Ishikawa (cell line): ENCODE measurements at regions not wholly inside any gene's neighbourhood (a gene's known extent, or its start where the extent isn't known, plus 50 kb on each side); places are given as distances from the start of the nearest gene placed in this dataset.

ENCODE experiments used
- CEBPB ChIP-seq: IDR thresholded peaks from 2 replicates; pipeline ENCODE4 v1.6.1; 2012
- CREB1 ChIP-seq: IDR thresholded peaks from 2 replicates; pipeline ENCODE4 v1.6.1; 2012; ENCODE audit warnings: low read depth
- EGR1 ChIP-seq: IDR thresholded peaks from 2 replicates; pipeline ENCODE4 v1.6.1; 2012
- EP300 ChIP-seq: IDR thresholded peaks from 2 replicates; pipeline ENCODE4 v1.6.1; 2012; ENCODE audit warnings: borderline replicate concordance
- FOXM1 ChIP-seq: IDR thresholded peaks from 2 replicates; pipeline ENCODE4 v1.6.1; 2012; ENCODE audit warnings: low read depth, borderline replicate concordance
- MAX ChIP-seq: IDR thresholded peaks from 2 replicates; pipeline ENCODE4 v1.6.1; 2012
- NFIC ChIP-seq: IDR thresholded peaks from 2 replicates; pipeline ENCODE4 v1.6.1; 2012
- RAD21 ChIP-seq: IDR thresholded peaks from 2 replicates; pipeline ENCODE4 v1.6.1; 2012; ENCODE audit warnings: low read depth
- TAF1 ChIP-seq: IDR thresholded peaks from 2 replicates; pipeline ENCODE4 v1.6.1; 2012; ENCODE audit warnings: low read depth, mild to moderate bottlenecking
- TCF12 ChIP-seq: IDR thresholded peaks from 2 replicates; pipeline ENCODE4 v1.6.1; 2012; ENCODE audit warnings: low read depth
- TEAD4 ChIP-seq: IDR thresholded peaks from 2 replicates; pipeline ENCODE4 v1.6.1; 2012
- USF1 ChIP-seq: IDR thresholded peaks from 2 replicates; pipeline ENCODE4 v1.6.1; 2012
- YY1 ChIP-seq: IDR thresholded peaks from 2 replicates; pipeline ENCODE4 v1.6.1; 2012; ENCODE audit warnings: low read depth
- ZBTB7A ChIP-seq: IDR thresholded peaks from 2 replicates; pipeline ENCODE4 v1.6.1; 2012; ENCODE audit warnings: low read depth
- TF ChIP-seq, protein P1 (sequence below): IDR thresholded peaks from 2 replicates; pipeline ENCODE4 v1.6.1; 2012; ENCODE audit warnings: low read depth, mild to moderate bottlenecking

DNA sequence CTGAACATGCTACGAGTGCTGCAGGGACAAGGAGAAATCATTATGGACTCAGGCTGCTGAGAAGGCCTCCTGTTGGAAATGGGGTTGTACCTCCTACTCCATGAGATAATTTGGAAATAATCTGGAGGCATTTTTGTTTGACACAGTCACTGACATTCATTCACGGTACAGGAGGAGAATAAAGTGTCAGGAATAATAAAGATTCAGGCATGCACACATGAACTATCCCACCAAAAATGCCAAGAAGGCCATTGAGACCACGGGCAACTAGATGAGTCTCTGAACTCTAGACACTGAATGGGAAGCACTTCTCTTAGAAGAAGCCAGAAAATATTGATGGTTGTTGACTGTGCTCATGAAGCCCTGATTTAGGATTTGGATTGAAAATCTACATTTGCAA, 220.9 kb upstream of the HABP2 start:
- TF ChIP-seq EP300 (no peak), TEAD4 (no peak), CEBPB (no peak), FOXM1 (no peak), YY1 (no peak), TCF12 (no peak), RAD21 (no peak), ZBTB7A (no peak), CREB1 (no peak), TAF1 (no peak), NFIC (no peak), USF1 (no peak), EGR1 (no peak), MAX (no peak)

- TF ChIP-seq RAD21 = peak; percentile 19
- no peak for TF ChIP-seq TEAD4
Observed at GRCh38 chr10:113333313-113333712, 219.5 kb upstream of the HABP2 start.

GRCh38 chr10:113335592-113335991, 217.3 kb upstream of the HABP2 start:
- TF ChIP-seq RAD21 = no peak
- no peak for TF ChIP-seq YY1
- TF ChIP-seq, protein P1, sequence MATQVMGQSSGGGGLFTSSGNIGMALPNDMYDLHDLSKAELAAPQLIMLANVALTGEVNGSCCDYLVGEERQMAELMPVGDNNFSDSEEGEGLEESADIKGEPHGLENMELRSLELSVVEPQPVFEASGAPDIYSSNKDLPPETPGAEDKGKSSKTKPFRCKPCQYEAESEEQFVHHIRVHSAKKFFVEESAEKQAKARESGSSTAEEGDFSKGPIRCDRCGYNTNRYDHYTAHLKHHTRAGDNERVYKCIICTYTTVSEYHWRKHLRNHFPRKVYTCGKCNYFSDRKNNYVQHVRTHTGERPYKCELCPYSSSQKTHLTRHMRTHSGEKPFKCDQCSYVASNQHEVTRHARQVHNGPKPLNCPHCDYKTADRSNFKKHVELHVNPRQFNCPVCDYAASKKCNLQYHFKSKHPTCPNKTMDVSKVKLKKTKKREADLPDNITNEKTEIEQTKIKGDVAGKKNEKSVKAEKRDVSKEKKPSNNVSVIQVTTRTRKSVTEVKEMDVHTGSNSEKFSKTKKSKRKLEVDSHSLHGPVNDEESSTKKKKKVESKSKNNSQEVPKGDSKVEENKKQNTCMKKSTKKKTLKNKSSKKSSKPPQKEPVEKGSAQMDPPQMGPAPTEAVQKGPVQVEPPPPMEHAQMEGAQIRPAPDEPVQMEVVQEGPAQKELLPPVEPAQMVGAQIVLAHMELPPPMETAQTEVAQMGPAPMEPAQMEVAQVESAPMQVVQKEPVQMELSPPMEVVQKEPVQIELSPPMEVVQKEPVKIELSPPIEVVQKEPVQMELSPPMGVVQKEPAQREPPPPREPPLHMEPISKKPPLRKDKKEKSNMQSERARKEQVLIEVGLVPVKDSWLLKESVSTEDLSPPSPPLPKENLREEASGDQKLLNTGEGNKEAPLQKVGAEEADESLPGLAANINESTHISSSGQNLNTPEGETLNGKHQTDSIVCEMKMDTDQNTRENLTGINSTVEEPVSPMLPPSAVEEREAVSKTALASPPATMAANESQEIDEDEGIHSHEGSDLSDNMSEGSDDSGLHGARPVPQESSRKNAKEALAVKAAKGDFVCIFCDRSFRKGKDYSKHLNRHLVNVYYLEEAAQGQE = no peak
- no peak for TF ChIP-seq EGR1
- no peak for TF ChIP-seq TEAD4
- no peak for TF ChIP-seq TCF12
- TF ChIP-seq ZBTB7A = no peak
- TF ChIP-seq TAF1 = no peak
- no peak for TF ChIP-seq CREB1
- TF ChIP-seq EP300 = no peak
- no peak for TF ChIP-seq USF1
- no peak for TF ChIP-seq MAX
- TF ChIP-seq CEBPB = no peak
- no peak for TF ChIP-seq FOXM1
- no peak for TF ChIP-seq NFIC

DNA sequence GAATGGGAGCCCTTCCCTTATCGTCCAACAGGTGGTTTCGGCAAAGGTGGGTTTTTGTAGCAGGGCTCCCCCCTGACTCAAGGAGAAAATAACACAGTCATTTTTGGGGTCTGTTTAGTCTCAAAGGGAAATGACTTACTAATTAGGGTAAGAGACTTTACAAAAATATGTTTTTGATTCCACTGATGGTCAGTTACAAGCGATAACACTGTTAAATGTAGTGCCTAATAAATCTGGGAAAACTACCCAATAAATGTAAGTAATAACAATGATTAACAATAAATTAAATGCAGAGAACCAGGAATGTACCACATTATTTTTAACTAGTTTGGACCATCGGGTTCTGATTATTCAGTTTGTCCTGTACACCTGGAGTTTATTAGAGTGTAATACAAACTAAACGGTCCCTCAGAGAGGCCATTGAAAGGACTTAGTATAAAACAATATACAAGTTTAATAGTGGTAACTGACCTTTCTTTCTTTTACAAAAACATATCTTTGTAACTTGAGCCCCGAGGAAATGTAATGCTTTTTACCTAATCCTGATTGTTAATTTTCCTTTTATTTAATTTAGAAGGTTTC, 216.2 kb upstream of the HABP2 start:
- TF ChIP-seq RAD21 (no peak), USF1 (no peak), TEAD4 (no peak), YY1 (no peak)

- TF ChIP-seq RAD21 (no peak), USF1 (no peak), TEAD4 (no peak), TCF12 (no peak), CEBPB (no peak), NFIC (no peak), CREB1 (no peak), ZBTB7A (no peak), EGR1 (no peak), FOXM1 (no peak), YY1 (no peak), EP300 (no peak), TAF1 (no peak)
- TF ChIP-seq, protein P1 = no peak
Observed at GRCh38 chr10:113337142-113337541, 215.7 kb upstream of the HABP2 start.

GRCh38 chr10:113339121-113339520, 213.7 kb upstream of the HABP2 start:
- TF ChIP-seq TEAD4 (no peak), NFIC (no peak), TCF12 (no peak), MAX (no peak), USF1 (no peak), YY1 (no peak), CREB1 (no peak), RAD21 (no peak), TAF1 (no peak), EGR1 (no peak)
